ENCODE measurements at regions not wholly inside any gene's neighbourhood (a gene's known extent, or its start where the extent isn't known, plus 50 kb on each side); places are given as distances from the start of the nearest gene placed in this dataset.

GRCh38 chr12:90355711-90356355 lies 599.1 kb downstream of the CCER1 start:
- Histone ChIP-seq H3K4me3 (ENCODE audit: low read depth in 1 of 2, low read length in 2 of 2) (no peak overlapping the region), H3K79me2 (ENCODE audit: insufficient read depth, low read length) (no peaks in the 10 kb centered on the region), H4K20me1 (ENCODE audit: insufficient read depth, low read length) (no peaks in the 10 kb centered on the region), H3K27ac (ENCODE audit: low read length) (no peak overlapping the region), H2AFZ (ENCODE audit: low read depth, low read length) (no peak overlapping the region), H3K4me1 (ENCODE audit: insufficient read depth, low read length) (no peaks in the 10 kb centered on the region), H3K36me3 (ENCODE audit: insufficient read depth, low read length) (no peaks in the 10 kb centered on the region), H3K9ac (ENCODE audit: low read depth, low read length) (no peak overlapping the region), H3K4me2 (ENCODE audit: insufficient read depth, low read length) (no peak overlapping the region), H3K27me3 (ENCODE audit: insufficient read depth, low read length, poor library complexity) (no peaks in the 10 kb centered on the region), H3K9me3 (ENCODE audit: insufficient read depth, low read length, severe bottlenecking) (no peaks in the 10 kb centered on the region)
- TF ChIP-seq, protein P1, sequence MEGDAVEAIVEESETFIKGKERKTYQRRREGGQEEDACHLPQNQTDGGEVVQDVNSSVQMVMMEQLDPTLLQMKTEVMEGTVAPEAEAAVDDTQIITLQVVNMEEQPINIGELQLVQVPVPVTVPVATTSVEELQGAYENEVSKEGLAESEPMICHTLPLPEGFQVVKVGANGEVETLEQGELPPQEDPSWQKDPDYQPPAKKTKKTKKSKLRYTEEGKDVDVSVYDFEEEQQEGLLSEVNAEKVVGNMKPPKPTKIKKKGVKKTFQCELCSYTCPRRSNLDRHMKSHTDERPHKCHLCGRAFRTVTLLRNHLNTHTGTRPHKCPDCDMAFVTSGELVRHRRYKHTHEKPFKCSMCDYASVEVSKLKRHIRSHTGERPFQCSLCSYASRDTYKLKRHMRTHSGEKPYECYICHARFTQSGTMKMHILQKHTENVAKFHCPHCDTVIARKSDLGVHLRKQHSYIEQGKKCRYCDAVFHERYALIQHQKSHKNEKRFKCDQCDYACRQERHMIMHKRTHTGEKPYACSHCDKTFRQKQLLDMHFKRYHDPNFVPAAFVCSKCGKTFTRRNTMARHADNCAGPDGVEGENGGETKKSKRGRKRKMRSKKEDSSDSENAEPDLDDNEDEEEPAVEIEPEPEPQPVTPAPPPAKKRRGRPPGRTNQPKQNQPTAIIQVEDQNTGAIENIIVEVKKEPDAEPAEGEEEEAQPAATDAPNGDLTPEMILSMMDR (IDR thresholded peaks at IDR 0.05; ENCODE audit: borderline replicate concordance, extremely low read depth, low read length, poor library complexity, severe bottlenecking): no peak
- no peak for TF ChIP-seq EZH2 (IDR thresholded peaks at IDR 0.05; ENCODE audit: borderline replicate concordance, low read depth, low read length, severe bottlenecking)
- DNase-seq: no peak
- ATAC-seq (ENCODE audit: insufficient read depth, low read depth): no peak

DNA sequence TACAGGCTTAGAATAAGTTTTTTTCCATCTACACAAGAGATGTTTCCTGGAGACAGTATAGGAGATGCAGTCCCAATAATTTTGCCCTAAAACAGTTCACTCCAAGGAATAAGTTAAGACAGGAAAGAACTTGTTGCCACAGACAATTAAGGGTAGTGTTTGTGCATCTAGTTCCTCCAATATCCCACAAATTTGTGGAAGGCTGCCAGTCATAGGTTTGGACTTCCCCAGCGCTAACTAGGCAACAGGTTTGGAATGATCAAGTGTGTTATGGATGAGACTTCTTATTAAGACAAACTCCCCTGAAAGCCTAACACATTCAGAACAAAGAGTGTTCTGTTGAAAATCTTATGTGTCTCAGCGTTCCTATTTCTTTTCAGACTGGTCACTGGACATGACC lies 611.0 kb downstream of the CCER1 start:
- Histone ChIP-seq H4K20me1 (ENCODE audit: insufficient read depth, low read length) (no peaks in the 10 kb centered on the region), H3K27ac (ENCODE audit: low read length) (no peak overlapping the region), H3K4me1 (ENCODE audit: insufficient read depth, low read length) (no peaks in the 10 kb centered on the region), H3K9me3 (ENCODE audit: insufficient read depth, low read length, severe bottlenecking) (no peaks in the 10 kb centered on the region), H3K4me3 (ENCODE audit: low read depth in 1 of 2, low read length in 2 of 2) (no peak overlapping the region), H3K36me3 (ENCODE audit: insufficient read depth, low read length) (no peaks in the 10 kb centered on the region), H3K9ac (ENCODE audit: low read depth, low read length) (no peak overlapping the region), H2AFZ (ENCODE audit: low read depth, low read length) (no peak overlapping the region), H3K27me3 (ENCODE audit: insufficient read depth, low read length, poor library complexity) (no peaks in the 10 kb centered on the region), H3K79me2 (ENCODE audit: insufficient read depth, low read length) (no peaks in the 10 kb centered on the region), H3K4me2 (ENCODE audit: insufficient read depth, low read length) (no peak overlapping the region)
- TF ChIP-seq, protein P1 (IDR thresholded peaks at IDR 0.05; ENCODE audit: borderline replicate concordance, extremely low read depth, low read length, poor library complexity, severe bottlenecking): no peak
- TF ChIP-seq EZH2 (IDR thresholded peaks at IDR 0.05; ENCODE audit: borderline replicate concordance, low read depth, low read length, severe bottlenecking): no peak
- DNase-seq (no peak), ATAC-seq (ENCODE audit: insufficient read depth, low read depth) (no peak)

GRCh38 chr12:90342081-90342480 lies 612.9 kb downstream of the CCER1 start:
- H2AFZ ChIP-seq (ENCODE audit: low read depth, low read length): no peak overlapping the region
- TF ChIP-seq EZH2 (IDR thresholded peaks at IDR 0.05; ENCODE audit: borderline replicate concordance, low read depth, low read length, severe bottlenecking): no peak
- TF ChIP-seq, protein P1 (IDR thresholded peaks at IDR 0.05; ENCODE audit: borderline replicate concordance, extremely low read depth, low read length, poor library complexity, severe bottlenecking): no peak
- no peaks in the 10 kb centered on the region for H3K4me1 ChIP-seq (ENCODE audit: insufficient read depth, low read length)
- ATAC-seq (ENCODE audit: insufficient read depth, low read depth) (no peak), DNase-seq (no peak)
- H3K27me3 ChIP-seq (ENCODE audit: insufficient read depth, low read length, poor library complexity): no peaks in the 10 kb centered on the region
- no peak overlapping the region for H3K9ac ChIP-seq (ENCODE audit: low read depth, low read length)
- H3K79me2 ChIP-seq (ENCODE audit: insufficient read depth, low read length): no peaks in the 10 kb centered on the region
- no peaks in the 10 kb centered on the region for H3K36me3 ChIP-seq (ENCODE audit: insufficient read depth, low read length)
- no peaks in the 10 kb centered on the region for H3K9me3 ChIP-seq (ENCODE audit: insufficient read depth, low read length, severe bottlenecking)
- H4K20me1 ChIP-seq (ENCODE audit: insufficient read depth, low read length): no peaks in the 10 kb centered on the region
- no peak overlapping the region for H3K4me3 ChIP-seq (ENCODE audit: low read depth in 1 of 2, low read length in 2 of 2)
- no peak overlapping the region for H3K27ac ChIP-seq (ENCODE audit: low read length)
- H3K4me2 ChIP-seq (ENCODE audit: insufficient read depth, low read length): no peak overlapping the region
